GM23338 (cell line): ENCODE measurements at regions not wholly inside any gene's neighbourhood (a gene's known extent, or its start where the extent isn't known, plus 50 kb on each side); places are given as distances from the start of the nearest gene placed in this dataset.

ENCODE experiments used
- ATAC-seq: fragments of 200-7000 bp; cut with Tn5 transposase; 3 replicates; pipeline ENCODE4 v1.9.1; 2020
- DNase-seq: peaks from one replicate; pipeline ENCODE4 v3.0.0-alpha.2; 2015; ENCODE audit warnings: low spot score
- H2AFZ ChIP-seq: fragments of 200-600 bp; sonication (generic); 2 replicates; pipeline ENCODE4 v1.8.0; 2016; ENCODE audit warnings: antibody characterized with exemption, mild to moderate bottlenecking, moderate library complexity
- H3F3A ChIP-seq: fragments of 200-600 bp; sonication (generic); replicated peaks from 2 replicates; pipeline ENCODE4 v1.8.0; 2017; ENCODE audit warnings: antibody characterized with exemption, mixed run types, low read depth
- H3K27ac ChIP-seq: fragments of 200-600 bp; sonication (generic); 2 replicates; pipeline ENCODE4 v1.6.1; 2016; ENCODE audit warnings: low read depth
- H3K27me3 ChIP-seq: fragments of 200-600 bp; sonication (generic); 2 replicates; pipeline ENCODE4 v1.8.0; 2016; ENCODE audit warnings: mild to moderate bottlenecking, mixed run types, moderate library complexity; ENCODE audit not compliant: insufficient read depth
- H3K36me3 ChIP-seq: fragments of 200-600 bp; sonication (generic); 2 replicates; pipeline ENCODE4 v1.8.0; 2016; ENCODE audit warnings: mild to moderate bottlenecking; ENCODE audit not compliant: insufficient read depth
- H3K4me1 ChIP-seq: fragments of 200-600 bp; sonication (generic); 2 replicates; pipeline ENCODE4 v1.8.0; 2016; ENCODE audit warnings: mild to moderate bottlenecking, moderate library complexity; ENCODE audit not compliant: insufficient read depth
- H3K4me2 ChIP-seq: fragments of 200-600 bp; sonication (generic); 2 replicates; pipeline ENCODE4 v1.7.1; 2017; ENCODE audit warnings: mixed run types
- H3K4me3 ChIP-seq: fragments of 200-600 bp; sonication (generic); 2 replicates; pipeline ENCODE4 v1.6.1; 2016; ENCODE audit warnings: mixed run types
- H3K79me2 ChIP-seq: fragments of 200-600 bp; sonication (generic); replicated peaks from 2 replicates; pipeline ENCODE4 v1.8.0; 2017; ENCODE audit warnings: mild to moderate bottlenecking; ENCODE audit not compliant: insufficient read depth
- H3K9me2 ChIP-seq: fragments of 200-600 bp; sonication (generic); 2 replicates; pipeline ENCODE4 v1.8.0; 2017; ENCODE audit not compliant: insufficient read depth
- H4K20me1 ChIP-seq: fragments of 200-600 bp; sonication (generic); replicated peaks from 2 replicates; pipeline ENCODE4 v1.8.0; 2017; ENCODE audit warnings: mild to moderate bottlenecking; ENCODE audit not compliant: insufficient read depth
- H3K27ac Mint-ChIP-seq: 2 replicates; pipeline ENCODE4 v1.8.0; 2020; ENCODE audit warnings: inconsistent platforms, mild to moderate bottlenecking, moderate library complexity, mixed read lengths
- H3K27me3 Mint-ChIP-seq: 3 replicates; pipeline ENCODE4 v1.8.0; 2022; ENCODE audit warnings: low read depth, mild to moderate bottlenecking, moderate library complexity, mixed read lengths, inconsistent platforms; ENCODE audit not compliant: insufficient read depth, poor library complexity
- H3K36me3 Mint-ChIP-seq: 3 replicates; pipeline ENCODE4 v1.8.0; 2021; ENCODE audit warnings: low read depth, mild to moderate bottlenecking, inconsistent platforms, moderate library complexity, mixed read lengths
- H3K4me1 Mint-ChIP-seq: 3 replicates; pipeline ENCODE4 v1.8.0; 2020; ENCODE audit warnings: mild to moderate bottlenecking, inconsistent platforms, mixed read lengths
- H3K4me3 Mint-ChIP-seq: 3 replicates; pipeline ENCODE4 v1.8.0; 2021; ENCODE audit warnings: moderate library complexity, mild to moderate bottlenecking, inconsistent platforms, mixed read lengths
- H3K9me3 Mint-ChIP-seq: 3 replicates; pipeline ENCODE4 v1.8.0; 2020; ENCODE audit warnings: moderate library complexity, mild to moderate bottlenecking, inconsistent platforms, mixed read lengths
- ZNF331 ChIP-seq: fragments of 250-450 bp; sonication (Bioruptor Pico); IDR thresholded peaks from 2 replicates; pipeline ENCODE4 v1.5.0; 2020; ENCODE audit warnings: low read depth, mild to moderate bottlenecking, moderate library complexity
- TF ChIP-seq, protein P1 (sequence below): fragments of 250-450 bp; sonication (Bioruptor Pico); IDR thresholded peaks from 2 replicates; pipeline ENCODE4 v1.5.0; 2020; ENCODE audit warnings: mild to moderate bottlenecking, moderate library complexity
- TF ChIP-seq, protein P2 (sequence below), 2 experiments: fragments of 200-600 bp in 1 of 2; sonication (generic) in 1 of 2; conservative IDR thresholded peaks; 2 replicates each; pipeline versions ENCODE4 v1.5.1 to v1.6.1; 2016 to 2017; ENCODE audit warnings: antibody characterized with exemption in 2 of 2, low read depth in 2 of 2, mild to moderate bottlenecking in 2 of 2, moderate library complexity in 1 of 2

DNA sequence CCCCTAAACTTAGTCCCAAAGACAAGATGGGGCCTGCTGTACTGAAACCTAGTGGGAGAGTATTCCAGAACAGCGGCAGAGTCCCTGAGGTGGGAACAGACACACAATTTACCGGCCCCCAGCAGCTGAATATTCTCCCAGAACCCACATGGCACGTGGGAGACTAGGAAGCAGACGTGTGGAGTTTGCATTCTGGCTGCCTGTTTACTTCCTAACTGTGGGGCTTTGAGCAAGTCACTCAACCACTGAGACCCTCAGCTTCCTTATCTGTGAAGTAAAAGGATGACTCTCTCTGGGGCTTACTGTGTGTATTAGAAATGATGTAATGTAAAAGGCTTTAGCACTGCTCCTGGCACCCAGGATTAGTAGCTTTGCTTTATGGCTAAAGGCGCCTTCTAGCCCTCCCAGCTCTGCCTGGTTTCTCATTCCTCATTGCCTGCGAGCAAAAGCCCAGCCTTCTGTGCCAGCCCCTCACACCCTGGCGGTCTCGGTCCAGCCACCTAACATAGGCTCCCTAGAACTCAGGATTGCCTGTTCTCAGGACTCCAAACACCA, 353.1 kb downstream of the CDC5L start (continued):
- TF ChIP-seq, protein P1, sequence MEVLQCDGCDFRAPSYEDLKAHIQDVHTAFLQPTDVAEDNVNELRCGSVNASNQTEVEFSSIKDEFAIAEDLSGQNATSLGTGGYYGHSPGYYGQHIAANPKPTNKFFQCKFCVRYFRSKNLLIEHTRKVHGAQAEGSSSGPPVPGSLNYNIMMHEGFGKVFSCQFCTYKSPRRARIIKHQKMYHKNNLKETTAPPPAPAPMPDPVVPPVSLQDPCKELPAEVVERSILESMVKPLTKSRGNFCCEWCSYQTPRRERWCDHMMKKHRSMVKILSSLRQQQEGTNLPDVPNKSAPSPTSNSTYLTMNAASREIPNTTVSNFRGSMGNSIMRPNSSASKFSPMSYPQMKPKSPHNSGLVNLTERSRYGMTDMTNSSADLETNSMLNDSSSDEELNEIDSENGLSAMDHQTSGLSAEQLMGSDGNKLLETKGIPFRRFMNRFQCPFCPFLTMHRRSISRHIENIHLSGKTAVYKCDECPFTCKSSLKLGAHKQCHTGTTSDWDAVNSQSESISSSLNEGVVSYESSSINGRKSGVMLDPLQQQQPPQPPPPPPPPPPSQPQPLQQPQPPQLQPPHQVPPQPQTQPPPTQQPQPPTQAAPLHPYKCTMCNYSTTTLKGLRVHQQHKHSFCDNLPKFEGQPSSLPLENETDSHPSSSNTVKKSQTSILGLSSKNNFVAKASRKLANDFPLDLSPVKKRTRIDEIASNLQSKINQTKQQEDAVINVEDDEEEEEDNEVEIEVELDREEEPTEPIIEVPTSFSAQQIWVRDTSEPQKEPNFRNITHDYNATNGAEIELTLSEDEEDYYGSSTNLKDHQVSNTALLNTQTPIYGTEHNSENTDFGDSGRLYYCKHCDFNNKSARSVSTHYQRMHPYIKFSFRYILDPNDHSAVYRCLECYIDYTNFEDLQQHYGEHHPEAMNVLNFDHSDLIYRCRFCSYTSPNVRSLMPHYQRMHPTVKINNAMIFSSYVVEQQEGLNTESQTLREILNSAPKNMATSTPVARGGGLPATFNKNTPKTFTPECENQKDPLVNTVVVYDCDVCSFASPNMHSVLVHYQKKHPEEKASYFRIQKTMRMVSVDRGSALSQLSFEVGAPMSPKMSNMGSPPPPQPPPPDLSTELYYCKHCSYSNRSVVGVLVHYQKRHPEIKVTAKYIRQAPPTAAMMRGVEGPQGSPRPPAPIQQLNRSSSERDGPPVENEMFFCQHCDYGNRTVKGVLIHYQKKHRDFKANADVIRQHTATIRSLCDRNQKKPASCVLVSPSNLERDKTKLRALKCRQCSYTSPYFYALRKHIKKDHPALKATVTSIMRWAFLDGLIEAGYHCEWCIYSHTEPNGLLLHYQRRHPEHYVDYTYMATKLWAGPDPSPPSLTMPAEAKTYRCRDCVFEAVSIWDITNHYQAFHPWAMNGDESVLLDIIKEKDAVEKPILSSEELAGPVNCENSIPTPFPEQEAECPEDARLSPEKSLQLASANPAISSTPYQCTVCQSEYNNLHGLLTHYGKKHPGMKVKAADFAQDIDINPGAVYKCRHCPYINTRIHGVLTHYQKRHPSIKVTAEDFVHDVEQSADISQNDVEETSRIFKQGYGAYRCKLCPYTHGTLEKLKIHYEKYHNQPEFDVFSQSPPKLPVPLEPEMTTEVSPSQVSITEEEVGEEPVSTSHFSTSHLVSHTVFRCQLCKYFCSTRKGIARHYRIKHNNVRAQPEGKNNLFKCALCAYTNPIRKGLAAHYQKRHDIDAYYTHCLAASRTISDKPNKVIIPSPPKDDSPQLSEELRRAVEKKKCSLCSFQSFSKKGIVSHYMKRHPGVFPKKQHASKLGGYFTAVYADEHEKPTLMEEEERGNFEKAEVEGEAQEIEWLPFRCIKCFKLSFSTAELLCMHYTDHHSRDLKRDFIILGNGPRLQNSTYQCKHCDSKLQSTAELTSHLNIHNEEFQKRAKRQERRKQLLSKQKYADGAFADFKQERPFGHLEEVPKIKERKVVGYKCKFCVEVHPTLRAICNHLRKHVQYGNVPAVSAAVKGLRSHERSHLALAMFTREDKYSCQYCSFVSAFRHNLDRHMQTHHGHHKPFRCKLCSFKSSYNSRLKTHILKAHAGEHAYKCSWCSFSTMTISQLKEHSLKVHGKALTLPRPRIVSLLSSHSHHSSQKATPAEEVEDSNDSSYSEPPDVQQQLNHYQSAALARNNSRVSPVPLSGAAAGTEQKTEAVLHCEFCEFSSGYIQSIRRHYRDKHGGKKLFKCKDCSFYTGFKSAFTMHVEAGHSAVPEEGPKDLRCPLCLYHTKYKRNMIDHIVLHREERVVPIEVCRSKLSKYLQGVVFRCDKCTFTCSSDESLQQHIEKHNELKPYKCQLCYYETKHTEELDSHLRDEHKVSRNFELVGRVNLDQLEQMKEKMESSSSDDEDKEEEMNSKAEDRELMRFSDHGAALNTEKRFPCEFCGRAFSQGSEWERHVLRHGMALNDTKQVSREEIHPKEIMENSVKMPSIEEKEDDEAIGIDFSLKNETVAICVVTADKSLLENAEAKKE (CRISPR knock-in tag), result no peak

DNA sequence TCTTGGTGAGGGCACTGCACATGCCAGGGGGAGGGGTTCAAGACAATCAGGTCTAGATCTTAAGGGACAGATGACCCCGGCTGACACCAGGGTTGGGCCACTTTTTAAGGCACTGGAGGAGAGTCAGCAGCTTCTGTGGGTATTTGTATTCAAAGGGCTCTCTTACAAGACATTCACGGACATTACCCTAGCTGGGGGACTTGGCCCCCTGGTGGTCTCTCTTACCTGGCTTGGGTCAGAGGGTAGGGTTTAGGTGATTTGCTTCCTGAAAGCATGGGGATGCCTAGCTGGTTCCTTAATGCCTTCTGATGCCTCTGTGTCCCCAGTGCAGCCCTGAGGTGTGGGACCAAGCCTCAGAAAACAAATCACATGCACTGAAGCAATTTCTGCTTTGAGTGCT, 354.7 kb downstream of the CDC5L start:
- TF ChIP-seq ZNF331 (CRISPR knock-in tag), result no peak; the same call in 1 of the 2 replicates
- TF ChIP-seq, protein P2, sequence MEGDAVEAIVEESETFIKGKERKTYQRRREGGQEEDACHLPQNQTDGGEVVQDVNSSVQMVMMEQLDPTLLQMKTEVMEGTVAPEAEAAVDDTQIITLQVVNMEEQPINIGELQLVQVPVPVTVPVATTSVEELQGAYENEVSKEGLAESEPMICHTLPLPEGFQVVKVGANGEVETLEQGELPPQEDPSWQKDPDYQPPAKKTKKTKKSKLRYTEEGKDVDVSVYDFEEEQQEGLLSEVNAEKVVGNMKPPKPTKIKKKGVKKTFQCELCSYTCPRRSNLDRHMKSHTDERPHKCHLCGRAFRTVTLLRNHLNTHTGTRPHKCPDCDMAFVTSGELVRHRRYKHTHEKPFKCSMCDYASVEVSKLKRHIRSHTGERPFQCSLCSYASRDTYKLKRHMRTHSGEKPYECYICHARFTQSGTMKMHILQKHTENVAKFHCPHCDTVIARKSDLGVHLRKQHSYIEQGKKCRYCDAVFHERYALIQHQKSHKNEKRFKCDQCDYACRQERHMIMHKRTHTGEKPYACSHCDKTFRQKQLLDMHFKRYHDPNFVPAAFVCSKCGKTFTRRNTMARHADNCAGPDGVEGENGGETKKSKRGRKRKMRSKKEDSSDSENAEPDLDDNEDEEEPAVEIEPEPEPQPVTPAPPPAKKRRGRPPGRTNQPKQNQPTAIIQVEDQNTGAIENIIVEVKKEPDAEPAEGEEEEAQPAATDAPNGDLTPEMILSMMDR (conservative IDR thresholded peaks at IDR 0.05; ENCODE audit: low read depth in 2 of 2), result peak; percentile 35 to 43

More for the DNA sequence above, 354.7 kb downstream of the CDC5L start:
- H3K36me3 ChIP-seq, result 0 out of 2 replicates have a peak, but pooled peaks cover 3% of the 10 kb centered on the region
- no peaks in the 10 kb centered on the region for H3K79me2 ChIP-seq
- peaks cover 8% of the 10 kb centered on the region; the same call in 1 of the 2 replicates for H3K4me1 ChIP-seq
- H3K9me2 ChIP-seq, result peaks cover 6% of the 10 kb centered on the region; the same call in 1 of the 2 replicates
- Mint-ChIP-seq H3K4me3 (no peak overlapping the region), H3K27me3 (peaks cover 6% of the 10 kb centered on the region), H3K4me1 (peaks cover 12% of the 10 kb centered on the region), H3K36me3 (peaks cover 15% of the 10 kb centered on the region; the same call in 2 of the 3 replicates), H3K27ac (no peak overlapping the region), H3K9me3 (peaks cover 24% of the 10 kb centered on the region)
- no peaks in the 10 kb centered on the region for H3K27me3 ChIP-seq
- peak overlapping the region; percentile 66; the same call in 1 of the 2 replicates for H2AFZ ChIP-seq
- H3F3A ChIP-seq, result no peaks in the 10 kb centered on the region
- DNase-seq (peak; percentile 36), ATAC-seq (peak; percentile 49)
- H3K27ac ChIP-seq, result no peak overlapping the region
- H3K4me2 ChIP-seq, result no peak overlapping the region
- no peak overlapping the region for H3K4me3 ChIP-seq
- no peaks in the 10 kb centered on the region for H4K20me1 ChIP-seq
